ENCODE measurements at regions not wholly inside any gene's neighbourhood (a gene's known extent, or its start where the extent isn't known, plus 50 kb on each side); places are given as distances from the start of the nearest gene placed in this dataset.

- no peak for TF ChIP-seq CTCF (IDR thresholded peaks at IDR 0.05; ENCODE audit: insufficient read depth, low read length, poor library complexity, severe bottlenecking)
These were observed 677.8 kb downstream of the USP25 start for GRCh38 chr21:16407403-16408240.

GRCh38 chr21:16408280-16408679 is 678.5 kb downstream of the USP25 start:
- TF ChIP-seq CTCF (IDR thresholded peaks at IDR 0.05; ENCODE audit: insufficient read depth, low read length, poor library complexity, severe bottlenecking): no peak
- DNase-seq (ENCODE audit: low read depth): no peak
- Histone ChIP-seq H3K27me3 (ENCODE audit: control insufficient read depth, insufficient read depth, low read length) (no peaks in the 10 kb centered on the region), H3K36me3 (ENCODE audit: control insufficient read depth, insufficient read depth, low read length) (no peaks in the 10 kb centered on the region), H3K4me3 (ENCODE audit: low read depth, low read length) (no peak overlapping the region)

More at GRCh38 chr21:16407403-16408240, 677.8 kb downstream of the USP25 start:
- Histone ChIP-seq H3K27me3 (ENCODE audit: control insufficient read depth, insufficient read depth, low read length) (no peaks in the 10 kb centered on the region), H3K36me3 (ENCODE audit: control insufficient read depth, insufficient read depth, low read length) (no peaks in the 10 kb centered on the region), H3K4me3 (ENCODE audit: low read depth, low read length) (no peak overlapping the region)
- no peak for DNase-seq (ENCODE audit: low read depth)

- DNase-seq (ENCODE audit: low read depth): no peak
- Histone ChIP-seq H3K36me3 (ENCODE audit: control insufficient read depth, insufficient read depth, low read length) (no peaks in the 10 kb centered on the region), H3K4me3 (ENCODE audit: low read depth, low read length) (no peak overlapping the region), H3K27me3 (ENCODE audit: control insufficient read depth, insufficient read depth, low read length) (no peaks in the 10 kb centered on the region)
- TF ChIP-seq CTCF (IDR thresholded peaks at IDR 0.05; ENCODE audit: insufficient read depth, low read length, poor library complexity, severe bottlenecking): no peak
These were observed 679.6 kb downstream of the USP25 start for GRCh38 chr21:16409352-16409751.

GRCh38 chr21:16418226-16418625 is 688.4 kb downstream of the USP25 start:
- Histone ChIP-seq H3K27me3 (ENCODE audit: control insufficient read depth, insufficient read depth, low read length) (no peaks in the 10 kb centered on the region), H3K36me3 (ENCODE audit: control insufficient read depth, insufficient read depth, low read length) (no peaks in the 10 kb centered on the region), H3K4me3 (ENCODE audit: low read depth, low read length) (no peak overlapping the region)
- no peak for TF ChIP-seq CTCF (IDR thresholded peaks at IDR 0.05; ENCODE audit: insufficient read depth, low read length, poor library complexity, severe bottlenecking)
- DNase-seq (ENCODE audit: low read depth): no peak

- Histone ChIP-seq H3K36me3 (ENCODE audit: control insufficient read depth, insufficient read depth, low read length) (no peaks in the 10 kb centered on the region), H3K4me3 (ENCODE audit: low read depth, low read length) (no peak overlapping the region), H3K27me3 (ENCODE audit: control insufficient read depth, insufficient read depth, low read length) (no peaks in the 10 kb centered on the region)
- no peak for TF ChIP-seq CTCF (IDR thresholded peaks at IDR 0.05; ENCODE audit: insufficient read depth, low read length, poor library complexity, severe bottlenecking)
- no peak for DNase-seq (ENCODE audit: low read depth)
These were observed 688.9 kb downstream of the USP25 start for GRCh38 chr21:16418642-16419041.
